ENCODE measurements at regions not wholly inside any gene's neighbourhood (a gene's known extent, or its start where the extent isn't known, plus 50 kb on each side); places are given as distances from the start of the nearest gene placed in this dataset.

- no peak for DNase-seq
Measured at GRCh38 chr4:122203407-122203806, 51.3 kb downstream of the BLTP1 start.

- no peak for DNase-seq
Measured at GRCh38 chr4:122205687-122206086, 53.6 kb downstream of the BLTP1 start.

GRCh38 chr4:122212880-122213279 is 60.7 kb downstream of the BLTP1 start:
- no peak for DNase-seq

- no peak for DNase-seq
Measured at GRCh38 chr4:122218762-122219161, 66.6 kb downstream of the BLTP1 start.

GRCh38 chr4:122219356-122219755 is 67.2 kb downstream of the BLTP1 start:
- no peak for DNase-seq

- DNase-seq = no peak
Measured at GRCh38 chr4:122221322-122221721, 69.2 kb downstream of the BLTP1 start.

- no peak for DNase-seq
Measured at GRCh38 chr4:122224348-122224747, 72.2 kb downstream of the BLTP1 start.

- DNase-seq = no peak
Measured at GRCh38 chr4:122227202-122227601, 75.1 kb downstream of the BLTP1 start.

GRCh38 chr4:122229857-122230256 is 77.7 kb downstream of the BLTP1 start:
- DNase-seq = no peak

GRCh38 chr4:122232633-122233032 is 80.5 kb downstream of the BLTP1 start:
- no peak for DNase-seq

GRCh38 chr4:122234686-122235085 is 82.6 kb downstream of the BLTP1 start:
- DNase-seq = no peak

GRCh38 chr4:122243785-122244184 is 91.7 kb downstream of the BLTP1 start:
- no peak for DNase-seq

GRCh38 chr4:122244764-122245163 is 92.6 kb downstream of the BLTP1 start:
- no peak for DNase-seq

GRCh38 chr4:122246551-122246950 is 94.4 kb downstream of the BLTP1 start:
- no peak for DNase-seq

GRCh38 chr4:122249357-122249756 is 97.2 kb downstream of the BLTP1 start:
- DNase-seq = no peak

- DNase-seq = no peak
Measured at GRCh38 chr4:122252584-122252983, 100.5 kb downstream of the BLTP1 start.

- DNase-seq = no peak
Measured at GRCh38 chr4:122259849-122260248, 107.7 kb downstream of the BLTP1 start.

GRCh38 chr4:122276359-122276758 is 102.5 kb upstream of the ADAD1 start:
- no peak for DNase-seq

- DNase-seq = no peak
Measured at GRCh38 chr4:122278976-122279375, 99.8 kb upstream of the ADAD1 start.

GRCh38 chr4:122279670-122280069 is 99.1 kb upstream of the ADAD1 start:
- no peak for DNase-seq

- no peak for DNase-seq
Measured at GRCh38 chr4:122285285-122285684, 93.5 kb upstream of the ADAD1 start.

- DNase-seq = no peak
Measured at GRCh38 chr4:122293374-122294365, 85.1 kb upstream of the ADAD1 start.

- no peak for DNase-seq
Measured at GRCh38 chr4:122297694-122298093, 81.1 kb upstream of the ADAD1 start.

GRCh38 chr4:122300776-122301175 is 78.0 kb upstream of the ADAD1 start:
- no peak for DNase-seq

- DNase-seq = no peak
Measured at GRCh38 chr4:122305853-122306252, 73.0 kb upstream of the ADAD1 start.
